A549 (cell line): ENCODE measurements at regions not wholly inside any gene's neighbourhood (a gene's known extent, or its start where the extent isn't known, plus 50 kb on each side); places are given as distances from the start of the nearest gene placed in this dataset.

Experiments
- ATAC-seq, 2 experiments: fragments of 200-7000 bp in 1 of 2; fragments of >200 bp in 1 of 2; cut with Nextera tagmentation in 1 of 2; cut with Tn5 transposase in 1 of 2; 3 replicates each; pipeline versions ENCODE4 v1.8.0 to v1.9.1; 2018 to 2020; ENCODE audit warnings: mild to moderate bottlenecking in 1 of 2, moderate library complexity in 1 of 2
- CTCF ChIA-PET: fragments of 300-600 bp; sonication (Branson Sonifier 250); formaldehyde crosslinking; extraction: SDS; loops from one replicate; lab custom pipeline; 2021; ENCODE audit warnings: antibody characterized with exemption, inconsistent platforms; lab: Yijun Ruan, JAX
- POLR2A ChIA-PET: fragments of 350-600 bp; formaldehyde crosslinking; extraction: SDS; loops from one replicate; lab custom pipeline; 2021; ENCODE audit warnings: antibody characterized with exemption, inconsistent platforms; lab: Yijun Ruan, JAX
- DNase-seq, 2 experiments: peaks; one replicate each; pipeline versions ENCODE4 v3.0.0 to v3.0.0-alpha.2; 2011 to 2016; ENCODE audit warnings: low read depth in 1 of 2, low spot score in 1 of 2
- FAIRE-seq: peaks from 2 replicates; lab custom pipeline; 2011; peaks lifted over from hg19 to GRCh38; lab: Jason Lieb, UNC
- H3K27ac ChIP-seq, 2 experiments: fragments of >200 bp; sonication (Bioruptor Twin); formaldehyde crosslinking; 3 replicates each; pipeline ENCODE4 v1.5.1; 2016 to 2017
- H3K4me1 ChIP-seq: fragments of >200 bp; sonication (Bioruptor Twin); formaldehyde crosslinking; 3 replicates; pipeline ENCODE4 v1.6.1; 2016
- H3K4me2 ChIP-seq: fragments of >200 bp; sonication (Bioruptor Twin); formaldehyde crosslinking; 3 replicates; pipeline ENCODE4 v1.6.1; 2016
- H3K4me3 ChIP-seq: fragments of >200 bp; sonication (Bioruptor Twin); formaldehyde crosslinking; 3 replicates; pipeline ENCODE4 v1.5.1; 2016
- H3K9me3 ChIP-seq: fragments of >200 bp; sonication (Bioruptor Twin); formaldehyde crosslinking; 3 replicates; pipeline ENCODE4 v1.6.1; 2016
- EHMT2 ChIP-seq: fragments of 200-600 bp; sonication (generic); IDR thresholded peaks from 2 replicates; pipeline ENCODE4 v1.6.1; 2016; ENCODE audit warnings: antibody characterized with exemption, low read depth, mild to moderate bottlenecking, moderate library complexity
- EP300 ChIP-seq, 2 experiments: fragments of >200 bp; sonication (Bioruptor Twin); formaldehyde crosslinking; IDR thresholded peaks; 2 replicates in 1 of 2; 3 replicates in 1 of 2; pipeline ENCODE4 v1.6.1; 2016 to 2017
- JUNB ChIP-seq: fragments of >200 bp; sonication (Bioruptor Twin); formaldehyde crosslinking; IDR thresholded peaks from 2 replicates; pipeline ENCODE4 v1.6.1; 2016
- KDM5A ChIP-seq: fragments of 200-600 bp; sonication (generic); IDR thresholded peaks from 2 replicates; pipeline ENCODE4 v1.6.1; 2016; ENCODE audit warnings: antibody characterized with exemption, mild to moderate bottlenecking
- MYC ChIP-seq: IDR thresholded peaks from 2 replicates; pipeline ENCODE4 v1.6.1; 2012; ENCODE audit warnings: mild to moderate bottlenecking, inconsistent platforms, low read length, improper control_type of control experiment, borderline replicate concordance
- NPAS2 ChIP-seq: fragments of 250-450 bp; sonication (Bioruptor Pico); IDR thresholded peaks from 2 replicates; pipeline ENCODE4 v1.8.0; 2022; ENCODE audit warnings: mild to moderate bottlenecking, moderate library complexity, borderline replicate concordance
- PBX3 ChIP-seq: IDR thresholded peaks from 2 replicates; pipeline ENCODE4 v1.6.1; 2012
- PHF8 ChIP-seq: fragments of 200-600 bp; sonication (generic); IDR thresholded peaks from 2 replicates; pipeline ENCODE4 v1.6.1; 2016; ENCODE audit warnings: low read depth, mild to moderate bottlenecking, antibody characterized with exemption, moderate library complexity, borderline replicate concordance
- RAD21 ChIP-seq, 2 experiments: fragments of >200 bp in 1 of 2; sonication (Bioruptor Twin) in 1 of 2; formaldehyde crosslinking in 1 of 2; IDR thresholded peaks in 1 of 2; conservative IDR thresholded peaks in 1 of 2; 2 replicates in 1 of 2; 3 replicates in 1 of 2; pipeline ENCODE4 v1.6.1; 2012 to 2018; ENCODE audit warnings: inconsistent platforms in 1 of 2
- RARB ChIP-seq: fragments of 250-450 bp; sonication (Bioruptor Pico); IDR thresholded peaks from 2 replicates; pipeline ENCODE4 v1.8.0; 2021; ENCODE audit warnings: mild to moderate bottlenecking, moderate library complexity
- RNF2 ChIP-seq: fragments of 200-600 bp; sonication (generic); IDR thresholded peaks from 2 replicates; pipeline ENCODE4 v1.6.1; 2016; ENCODE audit warnings: low read depth, mild to moderate bottlenecking, antibody characterized with exemption, moderate library complexity, borderline replicate concordance
- ZNF302 ChIP-seq: fragments of 250-450 bp; sonication (Bioruptor Pico); IDR thresholded peaks from 2 replicates; pipeline ENCODE4 v1.9.0; 2021; ENCODE audit warnings: inconsistent platforms, mild to moderate bottlenecking, moderate library complexity
- WGBS: methylation state at CpG from one replicate; pipeline ENCODE4 v1.1.6; 2017; ENCODE audit errors: missing lambda C conversion rate; 5-methylcytosine and 5-hydroxymethylcytosine counted together
- TF ChIP-seq, protein P1 (sequence below): IDR thresholded peaks from 2 replicates; pipeline ENCODE4 v1.6.1; 2012; ENCODE audit warnings: low read depth, borderline replicate concordance
- TF ChIP-seq, protein P2 (sequence below): fragments of 150-350 bp; IDR thresholded peaks from 2 replicates; pipeline ENCODE4 v1.6.1; 2014; ENCODE audit warnings: low read depth, mild to moderate bottlenecking, low read length

GRCh38 chr3:1501406-1502115 lies 408.7 kb downstream of the CNTN6 start:
- POLR2A ChIA-PET, result no interaction called here
- FAIRE-seq, result no peak

DNA sequence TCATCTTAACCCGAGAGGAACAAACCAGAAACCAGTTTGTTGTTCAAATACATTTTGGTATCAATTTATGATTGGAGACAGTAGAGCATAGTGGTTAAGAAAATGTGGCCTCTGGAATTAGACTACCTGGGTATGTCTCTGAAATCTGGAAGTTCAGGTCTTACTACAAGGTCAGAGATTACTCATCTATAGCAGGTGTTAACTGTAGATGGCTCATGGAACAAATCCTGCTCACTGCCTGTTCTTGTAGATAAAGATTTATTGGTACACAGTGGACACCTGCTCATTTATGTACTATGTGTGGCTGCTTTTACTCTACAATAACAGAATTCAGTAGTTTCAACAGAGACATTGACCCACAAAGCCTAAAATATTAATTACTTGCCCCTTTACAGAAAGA lies 413.3 kb downstream of the CNTN6 start:
- Histone ChIP-seq H3K4me2 (no peak overlapping the region), H3K4me3 (no peak overlapping the region)
- CTCF ChIA-PET, result no interaction called here
- WGBS, result 0% methylated on average over 1 of the region's 1 CpG
- FAIRE-seq, result no peak
- TF ChIP-seq NPAS2 (CRISPR knock-in tag) (no peak), PHF8 (no peak), KDM5A (no peak), RAD21 (conservative IDR thresholded peaks at IDR 0.05 in 1 of 2, IDR thresholded peaks at IDR 0.05 in 1 of 2) (no peak), ZNF302 (CRISPR knock-in tag) (no peak), MYC (no peak)
- TF ChIP-seq, protein P1, sequence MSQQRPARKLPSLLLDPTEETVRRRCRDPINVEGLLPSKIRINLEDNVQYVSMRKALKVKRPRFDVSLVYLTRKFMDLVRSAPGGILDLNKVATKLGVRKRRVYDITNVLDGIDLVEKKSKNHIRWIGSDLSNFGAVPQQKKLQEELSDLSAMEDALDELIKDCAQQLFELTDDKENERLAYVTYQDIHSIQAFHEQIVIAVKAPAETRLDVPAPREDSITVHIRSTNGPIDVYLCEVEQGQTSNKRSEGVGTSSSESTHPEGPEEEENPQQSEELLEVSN, result no peak
- TF ChIP-seq, all 56 proteins: peak for 0
- no peaks in the 10 kb centered on the region for H3K4me1 ChIP-seq
- ATAC-seq (no peak), DNase-seq (no peak)
- POLR2A ChIA-PET, result no interaction called here
- H3K9me3 ChIP-seq, result no peaks in the 10 kb centered on the region
- no peak overlapping the region for H3K27ac ChIP-seq

More at GRCh38 chr3:1501406-1502115, 408.7 kb downstream of the CNTN6 start:
- H3K4me2 ChIP-seq, result no peak overlapping the region
- no peak overlapping the region for H3K27ac ChIP-seq
- no peaks in the 10 kb centered on the region for H3K4me1 ChIP-seq
- DNase-seq, result no peak
- H3K9me3 ChIP-seq, result no peaks in the 10 kb centered on the region
- CTCF ChIA-PET, result no interaction called here
- ATAC-seq, result no peak
- H3K4me3 ChIP-seq, result no peak overlapping the region
- 2% methylated on average over 6 of the region's 6 CpGs for WGBS
- TF ChIP-seq, protein P1, result no peak
- TF ChIP-seq, all 56 proteins: peak for 0

GRCh38 chr3:1513662-1514061 lies 420.8 kb downstream of the CNTN6 start:
- no peak for ATAC-seq
- H3K4me2 ChIP-seq, result no peak overlapping the region
- H3K4me1 ChIP-seq, result no peaks in the 10 kb centered on the region
- WGBS, result 22% methylated on average over 3 of the region's 3 CpGs
- H3K9me3 ChIP-seq, result no peaks in the 10 kb centered on the region; the same call in 2 of the 3 replicates
- FAIRE-seq, result no peak
- TF ChIP-seq JUNB (no peak), EP300 (IDR thresholded peaks at IDR 0.05) (no peak), RARB (CRISPR knock-in tag) (no peak), EHMT2 (no peak), RNF2 (no peak), PBX3 (no peak), RAD21 (conservative IDR thresholded peaks at IDR 0.05 in 1 of 2, IDR thresholded peaks at IDR 0.05 in 1 of 2) (no peak)
- TF ChIP-seq, protein P2, sequence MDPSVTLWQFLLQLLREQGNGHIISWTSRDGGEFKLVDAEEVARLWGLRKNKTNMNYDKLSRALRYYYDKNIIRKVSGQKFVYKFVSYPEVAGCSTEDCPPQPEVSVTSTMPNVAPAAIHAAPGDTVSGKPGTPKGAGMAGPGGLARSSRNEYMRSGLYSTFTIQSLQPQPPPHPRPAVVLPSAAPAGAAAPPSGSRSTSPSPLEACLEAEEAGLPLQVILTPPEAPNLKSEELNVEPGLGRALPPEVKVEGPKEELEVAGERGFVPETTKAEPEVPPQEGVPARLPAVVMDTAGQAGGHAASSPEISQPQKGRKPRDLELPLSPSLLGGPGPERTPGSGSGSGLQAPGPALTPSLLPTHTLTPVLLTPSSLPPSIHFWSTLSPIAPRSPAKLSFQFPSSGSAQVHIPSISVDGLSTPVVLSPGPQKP, result no peak
- H3K27ac ChIP-seq, result no peak overlapping the region
- ChIA-PET CTCF (no interaction called here), POLR2A (no interaction called here)
- no peak for DNase-seq
- no peak overlapping the region for H3K4me3 ChIP-seq
